Stimulated activated CD4-positive, alpha-beta T cell treated with anti-CD3 and anti-CD28 coated beads, Interleukin-15, amount 100 ng/mL, for 24 hours (primary cell): ENCODE measurements at regions not wholly inside any gene's neighbourhood (a gene's known extent, or its start where the extent isn't known, plus 50 kb on each side); places are given as distances from the start of the nearest gene placed in this dataset.

ENCODE experiments used
- DNase-seq: peaks from one replicate; pipeline ENCODE4 v3.0.0-alpha.2; 2020

DNA sequence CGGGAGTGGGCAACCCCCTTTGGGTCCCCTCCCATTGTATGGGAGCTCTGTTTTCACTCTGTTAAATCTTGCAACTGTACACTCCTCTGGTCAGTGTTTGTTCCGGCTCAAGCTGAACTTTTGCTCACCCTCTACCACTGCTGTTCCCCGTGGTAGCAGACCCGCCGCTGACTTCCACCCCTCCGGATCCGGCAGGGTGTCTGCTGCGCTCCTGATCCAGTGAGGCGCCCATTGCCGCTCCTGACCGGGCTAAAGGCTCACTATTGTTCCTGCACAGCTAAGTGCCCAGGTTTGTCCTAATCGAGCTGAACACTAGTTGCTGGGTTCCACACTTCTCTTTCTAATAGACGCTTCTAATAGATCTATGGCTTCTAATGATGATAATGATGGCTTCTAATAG, 488.6 kb downstream of the MRPL39 start:
- no peak for DNase-seq

DNA sequence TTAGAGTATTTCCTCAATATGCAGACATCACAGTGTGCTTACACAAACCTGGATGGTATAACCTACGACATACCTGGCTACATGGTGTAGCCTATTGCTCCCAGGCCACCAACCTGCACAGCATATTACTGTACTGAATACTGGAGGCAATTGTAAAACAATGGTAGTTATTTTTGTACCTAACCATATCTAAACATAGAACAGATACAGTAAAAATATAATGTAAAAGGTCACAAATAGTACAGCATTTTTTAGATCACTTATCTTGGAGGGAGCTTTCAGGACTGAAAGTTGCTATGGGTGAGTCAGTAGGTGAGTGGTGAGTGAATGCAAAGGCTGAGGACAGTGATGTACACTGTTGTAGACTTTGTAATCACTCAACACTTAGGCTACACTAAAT, 492.3 kb downstream of the MRPL39 start:
- no peak for DNase-seq

GRCh38 chr21:25107708-25108107, 499.6 kb downstream of the MRPL39 start:
- no peak for DNase-seq

DNA sequence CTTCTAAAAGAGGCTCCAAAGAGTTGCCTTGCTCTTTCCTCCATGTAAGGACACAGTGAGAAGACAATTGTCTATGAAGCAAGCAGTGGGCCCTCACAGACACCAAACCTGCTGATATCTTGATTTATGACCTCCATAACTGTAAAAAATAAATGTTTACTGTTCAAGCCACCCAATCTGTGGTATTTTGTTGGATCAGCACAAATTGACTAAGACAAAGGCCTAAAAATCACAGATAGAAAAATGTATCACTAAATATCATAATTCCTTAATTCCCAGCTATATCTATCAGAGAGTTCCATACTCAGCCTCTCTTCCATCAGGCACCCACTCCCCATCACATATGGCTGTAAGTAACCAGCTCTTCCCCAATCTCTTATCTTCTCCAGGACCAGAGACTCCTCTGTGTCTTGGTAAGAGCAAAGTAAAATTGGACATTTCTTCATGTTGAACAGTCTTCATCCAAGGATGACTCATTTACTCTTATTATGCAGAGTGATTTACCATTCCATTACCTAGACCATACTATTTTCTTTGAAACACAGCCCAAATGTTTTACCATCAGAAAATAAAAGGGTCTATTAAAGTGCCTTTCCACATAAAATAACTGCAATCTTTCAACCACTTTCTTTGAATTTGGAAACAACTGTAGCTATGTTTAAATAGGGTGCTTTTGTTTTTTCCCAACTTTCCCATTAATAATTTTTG, 503.6 kb downstream of the MRPL39 start:
- no peak for DNase-seq

DNA sequence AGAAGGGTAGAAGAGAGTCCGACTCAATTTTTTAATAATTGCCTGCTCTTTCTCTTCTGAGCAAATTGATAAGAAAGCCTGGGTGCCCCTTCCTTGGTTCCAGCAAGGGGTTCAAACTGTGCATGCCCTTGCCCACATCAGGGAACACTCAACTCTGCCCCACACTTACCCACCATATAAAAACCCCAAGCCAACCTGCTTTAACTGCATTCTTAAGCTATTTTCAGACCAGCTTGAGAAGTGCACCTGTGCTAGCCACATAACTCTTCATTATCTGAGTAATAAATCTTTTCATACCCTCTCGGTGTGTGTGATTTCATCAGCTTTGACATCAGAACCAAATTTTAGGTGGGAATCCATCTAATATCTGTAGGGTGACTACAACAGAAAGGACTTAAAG, 509.6 kb downstream of the MRPL39 start:
- DNase-seq, result no peak

- no peak for DNase-seq
Observed at GRCh38 chr21:25094695-25095094, 512.6 kb downstream of the MRPL39 start.

DNA sequence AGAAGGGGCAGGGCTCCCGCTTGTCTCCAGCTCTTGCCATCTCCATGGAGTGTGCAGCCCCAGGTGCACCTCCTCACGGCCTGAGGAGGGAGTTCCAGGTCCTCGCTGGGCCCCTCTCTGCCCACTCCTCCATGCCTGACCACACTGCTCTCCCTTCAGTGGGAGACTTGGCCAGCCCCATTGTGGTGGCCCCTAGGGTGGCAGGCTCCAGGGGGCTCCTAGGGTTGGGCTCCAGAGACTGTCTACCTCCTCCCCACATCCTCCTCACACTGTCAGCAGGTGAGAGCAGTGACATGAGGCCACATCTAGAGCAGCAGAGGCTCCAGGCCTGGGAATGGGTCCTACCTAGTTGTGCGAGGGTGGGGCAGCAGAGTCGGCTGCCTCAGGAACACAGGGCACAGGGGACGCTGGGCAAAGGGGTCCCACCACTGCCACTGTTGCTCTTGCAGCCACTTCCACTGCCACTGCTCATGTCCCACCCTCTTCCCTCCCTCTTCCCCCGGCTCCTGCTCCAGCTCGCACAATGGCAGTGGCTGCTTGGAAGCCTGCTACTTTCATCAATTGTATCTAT, 514.8 kb downstream of the MRPL39 start:
- no peak for DNase-seq

- DNase-seq, result no peak
Observed at GRCh38 chr21:25081096-25081495, 526.2 kb downstream of the MRPL39 start.

- DNase-seq, result no peak
Observed at GRCh38 chr21:25080661-25081060, 526.6 kb downstream of the MRPL39 start.

- no peak for DNase-seq
Observed at GRCh38 chr21:25080141-25080540, 527.1 kb downstream of the MRPL39 start.

DNA sequence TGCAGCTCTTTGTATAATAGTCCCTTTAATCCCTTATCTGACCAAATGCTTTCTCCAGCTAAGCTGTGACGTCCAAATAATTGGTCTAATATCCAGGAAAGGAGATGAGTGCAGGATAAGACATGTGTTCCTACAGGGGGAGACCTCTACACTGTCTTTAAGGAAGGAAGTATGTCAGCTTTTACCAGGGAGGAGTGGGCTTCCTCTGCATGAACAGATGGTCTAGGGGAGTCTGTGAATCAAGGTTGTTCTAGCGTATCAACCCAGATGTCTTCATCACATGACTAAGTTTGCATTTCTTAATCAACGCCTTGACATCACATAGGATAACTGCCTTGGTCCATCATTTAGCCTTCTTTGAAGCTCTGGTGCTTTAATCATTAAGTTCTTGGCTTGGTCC, 528.2 kb downstream of the MRPL39 start:
- DNase-seq, result no peak

DNA sequence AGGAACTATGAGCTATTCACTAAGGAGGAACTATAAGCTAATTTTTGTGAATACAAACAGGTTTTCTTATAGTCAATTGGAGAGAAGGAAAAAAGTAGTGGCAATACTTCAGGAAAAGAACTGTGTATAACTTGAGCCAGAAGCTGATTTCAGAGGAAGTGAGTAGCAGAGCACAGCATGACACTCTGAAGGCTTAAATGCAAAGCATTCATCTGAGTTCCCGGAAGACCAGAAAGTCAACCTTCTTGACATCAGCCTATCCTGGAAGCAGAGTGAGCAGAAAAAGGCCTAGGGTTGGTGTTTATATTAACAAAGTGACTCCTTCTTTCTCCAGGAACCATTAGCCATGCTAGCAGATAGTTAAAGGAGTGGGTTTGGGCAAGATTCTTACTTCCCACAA, 545.2 kb downstream of the MRPL39 start:
- no peak for DNase-seq

GRCh38 chr21:25054689-25055088, 552.6 kb downstream of the MRPL39 start:
- DNase-seq, result no peak

- DNase-seq, result no peak
Observed at GRCh38 chr21:25039461-25040380, 567.6 kb downstream of the MRPL39 start.

DNA sequence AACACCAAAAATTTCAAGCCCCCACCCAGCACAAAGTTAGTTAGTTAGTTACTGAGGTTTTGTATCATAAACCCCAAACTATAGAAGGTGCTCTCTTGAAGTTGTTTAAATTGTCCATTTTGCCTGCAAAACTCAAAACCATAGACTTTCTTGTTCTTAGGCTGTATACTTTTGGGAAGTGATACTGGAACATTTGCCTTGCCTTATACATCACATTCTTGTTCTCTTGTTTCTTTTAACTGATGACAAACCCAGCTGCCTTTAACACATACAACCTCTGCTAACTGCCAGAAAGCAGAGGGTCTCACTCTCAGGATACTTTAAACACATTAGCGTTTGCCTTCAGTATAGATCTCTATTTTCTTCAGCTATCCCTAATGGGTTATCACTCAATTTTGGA, 570.5 kb downstream of the MRPL39 start:
- DNase-seq, result no peak

GRCh38 chr21:25031750-25032149, 575.5 kb downstream of the MRPL39 start:
- DNase-seq, result no peak

GRCh38 chr21:25029580-25029979, 577.7 kb downstream of the MRPL39 start:
- DNase-seq, result no peak

GRCh38 chr21:25025596-25025995, 581.7 kb downstream of the MRPL39 start:
- DNase-seq, result no peak

DNA sequence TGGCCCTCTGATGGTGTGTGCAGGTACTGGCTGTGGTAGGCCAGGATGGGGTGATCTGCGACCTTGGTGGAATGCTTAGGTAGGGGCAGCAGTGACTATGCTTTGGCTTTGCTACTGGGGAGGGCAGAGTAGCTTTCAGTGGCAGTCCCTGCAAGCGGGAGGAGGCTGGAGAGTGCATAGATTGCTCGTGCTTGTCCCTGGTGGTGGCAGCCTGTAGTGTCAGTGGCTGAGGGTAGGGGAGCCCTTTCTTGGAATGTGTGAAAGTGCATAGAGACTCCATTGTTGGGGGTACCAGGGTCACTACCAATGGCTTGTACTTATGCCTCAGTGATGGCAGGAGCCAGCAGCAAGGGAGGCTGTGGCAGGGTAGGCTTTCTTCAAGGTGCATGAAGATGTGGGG, 582.6 kb downstream of the MRPL39 start:
- DNase-seq, result no peak

DNA sequence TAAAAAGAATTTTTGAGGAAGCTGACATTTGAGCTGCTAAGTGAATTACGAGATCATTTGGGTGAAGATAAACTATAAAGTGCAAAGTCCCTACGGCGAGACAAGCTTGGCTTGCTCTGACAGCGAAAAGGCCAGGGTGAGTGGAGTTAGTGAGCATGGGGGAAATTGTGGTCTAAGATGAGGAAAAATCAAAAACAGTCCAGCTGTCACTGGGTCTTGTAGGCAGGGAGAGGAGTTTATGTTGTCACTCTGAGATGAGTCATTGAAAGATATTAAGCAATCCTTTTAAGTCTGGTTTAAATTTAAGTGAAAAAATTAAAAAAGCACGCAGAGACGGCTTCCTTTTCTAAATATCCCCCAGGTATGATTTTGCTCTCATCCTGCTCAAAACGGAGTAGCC, 601.9 kb downstream of the MRPL39 start:
- DNase-seq, result no peak

DNA sequence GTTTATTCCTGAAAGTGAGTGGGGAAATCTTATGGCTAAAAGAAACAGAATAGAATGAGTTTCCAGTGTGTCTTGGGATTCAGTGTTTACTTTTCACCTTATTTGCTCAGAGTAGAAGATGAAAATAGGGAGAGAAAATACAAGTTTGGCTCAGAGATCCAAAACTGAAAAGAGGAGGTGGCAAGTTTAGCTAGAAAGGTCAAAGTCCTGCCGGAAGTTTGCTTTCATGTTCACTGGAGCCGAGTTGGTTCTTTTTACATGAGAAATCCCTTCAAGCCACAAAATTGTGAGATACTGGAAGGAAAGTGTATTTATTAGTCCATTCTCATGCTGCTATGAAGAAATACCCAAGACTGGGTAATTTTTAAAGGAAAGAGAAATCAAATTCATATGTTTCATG, 604.6 kb downstream of the MRPL39 start:
- DNase-seq, result no peak

DNA sequence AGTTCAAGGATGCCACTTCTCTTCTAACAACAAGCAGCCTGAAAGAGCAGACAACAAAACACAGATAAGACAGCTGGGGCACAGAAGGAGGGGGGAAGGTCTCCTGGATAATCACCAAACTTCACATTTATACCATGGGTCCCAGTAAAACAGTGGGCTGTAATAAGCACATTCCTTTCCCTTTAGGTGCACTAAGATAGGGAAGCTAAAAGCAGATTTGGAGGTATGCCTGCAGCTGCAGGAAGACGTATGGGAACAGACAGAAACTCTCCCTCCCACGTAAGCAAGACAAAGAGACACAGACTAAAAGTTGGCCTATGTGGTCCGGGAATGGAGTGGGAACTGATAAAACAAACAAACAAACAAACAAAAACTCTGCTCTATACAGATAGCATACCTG, 612.1 kb downstream of the MRPL39 start:
- no peak for DNase-seq

DNA sequence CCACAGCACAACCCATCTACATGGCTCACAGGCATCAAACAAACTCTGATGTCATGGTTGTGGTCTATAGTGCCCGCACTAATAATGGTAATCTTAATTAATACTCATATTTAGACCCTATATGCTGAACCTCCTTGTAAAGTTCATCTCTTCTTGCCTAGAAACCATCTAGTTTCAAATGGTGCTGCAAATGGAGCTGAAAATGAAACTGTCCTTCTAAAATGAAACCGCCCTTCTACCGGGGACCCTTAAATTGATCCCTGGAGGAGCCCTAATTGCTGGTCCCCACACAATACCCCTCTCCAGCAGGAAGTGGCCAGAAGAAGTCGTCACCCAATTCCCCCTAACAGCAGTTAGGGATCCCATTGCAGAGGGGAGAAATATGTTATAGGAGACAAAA, 612.6 kb downstream of the MRPL39 start:
- no peak for DNase-seq

GRCh38 chr21:24989516-24989915, 617.8 kb downstream of the MRPL39 start:
- DNase-seq, result no peak
